ENCODE measurements at regions not wholly inside any gene's neighbourhood (a gene's known extent, or its start where the extent isn't known, plus 50 kb on each side); places are given as distances from the start of the nearest gene placed in this dataset.

GRCh38 chr3:140845882-140846281, 95.8 kb upstream of the SLC25A36 start:
- TF ChIP-seq TAF1 (IDR thresholded peaks at IDR 0.05; ENCODE audit: borderline replicate concordance, low read depth, low read length) (no peak), POLR2A (IDR thresholded peaks at IDR 0.05; ENCODE audit: low read depth, low read length) (no peak), POLR2AphosphoS5 (IDR thresholded peaks at IDR 0.05; ENCODE audit: low read depth, low read length) (no peak)
